ENCODE measurements at regions not wholly inside any gene's neighbourhood (a gene's known extent, or its start where the extent isn't known, plus 50 kb on each side); places are given as distances from the start of the nearest gene placed in this dataset.

- no peaks in the 10 kb centered on the region for H3K36me3 Mint-ChIP-seq
- DNase-seq (ENCODE audit: low spot score) (no peak), ATAC-seq (no peak)
- no peak overlapping the region for H3K27ac Mint-ChIP-seq
- no peak for TF ChIP-seq CBFB (CRISPR knock-in tag; IDR thresholded peaks at IDR 0.05; ENCODE audit: low read depth)
- peak; percentile 97 for TF ChIP-seq HMGA2 (CRISPR knock-in tag; IDR thresholded peaks at IDR 0.05)
- TF ChIP-seq CTCF (IDR thresholded peaks at IDR 0.05), result no peak
- TF ChIP-seq ATF3 (CRISPR knock-in tag; conservative IDR thresholded peaks at IDR 0.05), result no peak
- POLR2A ChIA-PET, result no interaction called here
- peaks cover 9% of the 10 kb centered on the region for H3K4me1 Mint-ChIP-seq
- H3K9me3 Mint-ChIP-seq, result no peaks in the 10 kb centered on the region
- H3K4me3 Mint-ChIP-seq, result no peak overlapping the region
- CTCF ChIA-PET, result no interaction called here
- H3K27me3 Mint-ChIP-seq (ENCODE audit: low read depth), result no peaks in the 10 kb centered on the region
Observed at GRCh38 chr3:168453623-168454022, 357.9 kb upstream of the GOLIM4 start.

- DNase-seq (ENCODE audit: low spot score), result no peak
- TF ChIP-seq ZBTB21 (CRISPR knock-in tag; IDR thresholded peaks at IDR 0.05; ENCODE audit: borderline replicate concordance), result no peak
- TF ChIP-seq FOXJ3 (CRISPR knock-in tag; IDR thresholded peaks at IDR 0.05; ENCODE audit: borderline replicate concordance), result no peak
- no peak for TF ChIP-seq E2F4 (CRISPR knock-in tag; IDR thresholded peaks at IDR 0.05; ENCODE audit: borderline replicate concordance, low read depth)
- TF ChIP-seq CREM (CRISPR knock-in tag; IDR thresholded peaks at IDR 0.05), result no peak
- TF ChIP-seq RORB (CRISPR knock-in tag; IDR thresholded peaks at IDR 0.05), result no peak
- TF ChIP-seq STAT6 (CRISPR knock-in tag; conservative IDR thresholded peaks at IDR 0.05; ENCODE audit: low read depth), result no peak
- no peak for TF ChIP-seq TEAD4 (CRISPR knock-in tag; IDR thresholded peaks at IDR 0.05)
- TF ChIP-seq ZNF512 (CRISPR knock-in tag; IDR thresholded peaks at IDR 0.05; ENCODE audit: borderline replicate concordance), result no peak
- no peak for TF ChIP-seq ETV6 (CRISPR knock-in tag; IDR thresholded peaks at IDR 0.05)
- no peak for TF ChIP-seq ZNF396 (CRISPR knock-in tag; IDR thresholded peaks at IDR 0.05; ENCODE audit: borderline replicate concordance)
- TF ChIP-seq ZBTB43 (CRISPR knock-in tag; IDR thresholded peaks at IDR 0.05), result no peak
- TF ChIP-seq USF1 (CRISPR knock-in tag; IDR thresholded peaks at IDR 0.05), result no peak
- no peak for TF ChIP-seq ZNF281 (CRISPR knock-in tag; IDR thresholded peaks at IDR 0.05)
- TF ChIP-seq AR (CRISPR knock-in tag; IDR thresholded peaks at IDR 0.05), result no peak
- POLR2A ChIA-PET, result no interaction called here
- CTCF ChIA-PET, result interaction anchor here (1.1 kb wide), 1 partner anchor 181 kb away, joined by 3 read pairs; no protein-coding TSS in a partner anchor
- Mint-ChIP-seq H3K9me3 (no peaks in the 10 kb centered on the region), H3K4me3 (no peak overlapping the region), H3K36me3 (no peaks in the 10 kb centered on the region), H3K4me1 (0 out of 2 replicates have a peak, but pooled peaks cover under 1% of the 10 kb centered on the region), H3K27me3 (ENCODE audit: low read depth) (no peaks in the 10 kb centered on the region), H3K27ac (no peak overlapping the region)
- ATAC-seq, result no peak
Observed at GRCh38 chr3:168443965-168444364, 348.2 kb upstream of the GOLIM4 start.
